Peyer's patch (tissue), 4 donors: ENCODE measurements at regions not wholly inside any gene's neighbourhood (a gene's known extent, or its start where the extent isn't known, plus 50 kb on each side); places are given as distances from the start of the nearest gene placed in this dataset.

Source experiments
- CTCF ChIP-seq, 6 experiments: fragments of 450-650 bp in 4 of 6; fragments of 200-600 bp in 2 of 6; sonication (generic) in 1 of 6; IDR thresholded peaks; one replicate each; pipeline ENCODE4 v1.5.1; 2017 to 2019; ENCODE audit warnings: antibody characterized with exemption in 6 of 6, mild to moderate bottlenecking in 3 of 6, moderate library complexity in 1 of 6
- POLR2A ChIP-seq, 2 donors: fragments of 450-650 bp; IDR thresholded peaks; one replicate each; pipeline ENCODE4 v1.5.1; 2017; ENCODE audit warnings: antibody characterized with exemption in 2 of 2, mild to moderate bottlenecking in 2 of 2, moderate library complexity in 2 of 2

GRCh38 chr18:47506897-47507296 is 255.4 kb upstream of the SKOR2 start:
- no peak for TF ChIP-seq CTCF (IDR thresholded peaks at IDR 0.05)
- no peak for TF ChIP-seq POLR2A (IDR thresholded peaks at IDR 0.05)
